KG1 (cell line): ENCODE measurements at regions not wholly inside any gene's neighbourhood (a gene's known extent, or its start where the extent isn't known, plus 50 kb on each side); places are given as distances from the start of the nearest gene placed in this dataset.
"Not testable (repeated sequence)": the region's sequence is repeated elsewhere in the genome, so short reads cannot be mapped to it uniquely, and the experiment has no call there.

ENCODE experiments used
- DNase-seq: peaks from one replicate; lab custom pipeline; 2025; lab: John Stamatoyannopoulos, UW

- no peak for DNase-seq
Observed at GRCh38 chr6:164072240-164072666, 657.7 kb downstream of the QKI start.

GRCh38 chr6:164069350-164069990 lies 655.0 kb downstream of the QKI start:
- DNase-seq, result no peak

- no peak for DNase-seq
Observed at GRCh38 chr6:164068527-164068926, 654.0 kb downstream of the QKI start.

- DNase-seq, result no peak
Observed at GRCh38 chr6:164066766-164067165, 652.2 kb downstream of the QKI start.

- DNase-seq, result no peak
Observed at GRCh38 chr6:164066335-164066734, 651.8 kb downstream of the QKI start.

GRCh38 chr6:164063346-164063745 lies 648.8 kb downstream of the QKI start:
- no peak for DNase-seq

GRCh38 chr6:164062872-164063271 lies 648.4 kb downstream of the QKI start:
- no peak for DNase-seq

- DNase-seq, result no peak
Observed at GRCh38 chr6:164057876-164058275, 643.4 kb downstream of the QKI start.

- DNase-seq, result no peak
Observed at GRCh38 chr6:164051427-164051826, 636.9 kb downstream of the QKI start.

- no peak for DNase-seq
Observed at GRCh38 chr6:164049517-164049988, 635.0 kb downstream of the QKI start.

- no peak for DNase-seq
Observed at GRCh38 chr6:164048840-164049516, 634.5 kb downstream of the QKI start.

GRCh38 chr6:164045082-164045481 lies 630.6 kb downstream of the QKI start:
- no peak for DNase-seq

GRCh38 chr6:164043656-164044055 lies 629.1 kb downstream of the QKI start:
- not testable (repeated sequence) for DNase-seq

- DNase-seq, result no peak
Observed at GRCh38 chr6:164042212-164042611, 627.7 kb downstream of the QKI start.

GRCh38 chr6:164040994-164041393 lies 626.5 kb downstream of the QKI start:
- no peak for DNase-seq

GRCh38 chr6:164039954-164040375 lies 625.4 kb downstream of the QKI start:
- no peak for DNase-seq

GRCh38 chr6:164037171-164037870 lies 622.8 kb downstream of the QKI start:
- DNase-seq, result no peak

- DNase-seq, result no peak
Observed at GRCh38 chr6:164035900-164036485, 621.5 kb downstream of the QKI start.

GRCh38 chr6:164034602-164035140 lies 620.2 kb downstream of the QKI start:
- no peak for DNase-seq

- no peak for DNase-seq
Observed at GRCh38 chr6:164025180-164025579, 610.7 kb downstream of the QKI start.

GRCh38 chr6:164023535-164023934 lies 609.0 kb downstream of the QKI start:
- DNase-seq, result no peak

GRCh38 chr6:164022632-164023031 lies 608.1 kb downstream of the QKI start:
- no peak for DNase-seq
